ENCODE measurements at regions not wholly inside any gene's neighbourhood (a gene's known extent, or its start where the extent isn't known, plus 50 kb on each side); places are given as distances from the start of the nearest gene placed in this dataset.
"Not testable (repeated sequence)": the region's sequence is repeated elsewhere in the genome, so short reads cannot be mapped to it uniquely, and the experiment has no call there.

DNA sequence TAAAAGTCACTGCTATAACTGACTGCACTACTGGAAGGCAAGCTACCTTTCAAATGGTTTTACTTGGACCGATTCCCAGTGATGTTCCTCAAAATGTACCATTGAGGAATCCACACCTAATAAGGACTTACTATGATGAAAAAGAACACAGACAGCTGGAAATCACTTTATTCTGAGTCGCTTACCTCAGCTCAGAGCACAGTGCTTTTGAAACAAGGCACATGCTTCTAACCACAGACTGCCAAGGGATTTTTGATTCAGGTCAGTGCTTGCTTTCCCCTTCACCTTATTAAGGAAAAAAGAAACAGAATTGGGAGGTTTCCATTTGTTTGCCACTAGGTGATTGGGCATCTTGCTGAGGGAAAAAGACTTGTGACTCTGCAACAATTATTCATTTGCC is 707.5 kb upstream of the FSHR start:
- no peak for DNase-seq

DNA sequence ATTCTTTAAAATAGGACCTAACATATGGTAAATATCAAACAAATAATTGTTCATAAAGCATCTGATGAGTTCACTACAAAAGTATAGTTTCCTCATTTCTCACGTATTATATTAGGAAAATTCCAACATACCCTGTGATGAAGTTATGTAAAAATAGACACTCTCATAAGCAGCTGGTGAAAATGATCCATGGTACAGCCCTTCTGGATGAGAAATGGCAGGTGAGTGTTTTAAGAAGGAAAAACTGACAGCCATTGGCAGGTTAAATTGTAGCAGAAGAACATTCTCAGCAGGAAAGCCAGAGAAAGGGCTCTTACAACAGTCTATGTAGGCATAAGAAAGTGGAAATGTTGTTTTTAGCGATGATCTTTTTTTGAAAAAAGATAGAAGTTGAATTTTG is 706.5 kb upstream of the FSHR start:
- DNase-seq, result no peak

DNA sequence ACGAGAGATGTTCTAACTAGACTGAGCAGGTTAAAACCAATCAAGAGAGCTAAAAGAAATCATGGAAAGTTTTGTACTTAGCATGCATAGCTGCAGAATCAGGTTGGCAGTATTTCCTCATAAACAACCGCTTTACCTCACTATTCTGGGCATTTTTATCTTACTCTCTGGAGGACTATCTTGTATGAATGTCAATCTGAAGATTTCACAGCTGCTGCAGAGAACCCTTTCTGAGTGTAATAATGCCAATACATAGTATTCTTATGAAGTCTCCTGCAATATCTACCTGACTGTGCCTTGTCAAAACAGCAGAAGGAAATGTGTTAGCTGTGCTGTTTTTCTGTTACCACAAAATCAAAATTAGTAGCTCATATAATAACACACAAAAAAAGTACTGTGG is 705.9 kb upstream of the FSHR start:
- DNase-seq, result no peak

GRCh38 chr2:49858657-49859056 is 704.3 kb upstream of the FSHR start:
- no peak for DNase-seq

DNA sequence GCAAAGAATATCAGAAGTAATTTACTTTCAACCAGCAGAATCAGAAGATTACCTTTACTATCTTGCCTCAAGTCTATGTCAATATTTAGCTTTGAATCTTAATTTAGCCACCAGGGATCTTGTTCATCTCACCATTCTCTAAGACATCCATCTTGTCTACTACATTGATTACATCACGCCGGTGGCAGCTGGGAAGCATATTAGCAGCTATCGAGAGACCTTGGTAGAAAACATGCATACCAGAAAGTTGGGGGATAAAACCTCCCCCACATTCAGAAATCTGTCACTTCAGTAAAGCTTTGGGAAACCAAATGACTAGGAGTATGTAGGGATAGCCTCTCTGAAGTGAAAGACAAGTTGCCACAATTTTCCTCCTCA is 703.8 kb upstream of the FSHR start:
- no peak for DNase-seq

DNA sequence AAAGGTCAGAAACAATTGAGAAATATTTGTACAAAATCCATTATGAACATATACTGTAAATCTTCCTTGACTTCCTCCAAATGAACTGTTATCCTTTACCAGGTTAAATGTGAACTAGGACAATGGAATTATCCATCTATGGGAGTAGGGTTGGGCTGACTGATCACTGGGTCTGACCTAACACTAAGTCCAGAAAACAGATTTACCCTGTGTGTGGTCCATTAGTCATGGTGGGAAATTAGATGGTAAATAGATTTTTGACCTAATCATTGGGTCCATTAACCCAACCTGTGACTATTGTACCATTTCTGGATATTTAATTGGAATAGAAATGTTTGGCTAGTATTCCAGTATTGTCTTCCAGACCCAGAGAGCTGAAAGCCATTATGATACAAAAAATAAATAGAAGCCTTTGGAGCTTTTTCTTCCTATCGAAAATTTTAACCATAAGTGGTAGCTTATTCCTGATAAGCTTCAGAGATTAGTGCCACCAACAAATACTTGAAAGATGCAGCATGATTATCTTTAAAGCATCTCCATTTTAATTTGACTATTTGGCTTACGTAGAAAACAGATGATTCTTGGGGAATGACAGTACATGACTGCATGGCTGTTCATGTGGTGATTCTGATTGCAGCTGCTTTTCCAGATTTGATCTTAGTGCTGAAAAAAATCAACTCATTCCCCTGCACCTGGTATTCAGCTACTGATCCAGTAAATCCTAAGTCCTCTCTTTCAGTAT is 703.2 kb upstream of the FSHR start:
- no peak for DNase-seq

DNA sequence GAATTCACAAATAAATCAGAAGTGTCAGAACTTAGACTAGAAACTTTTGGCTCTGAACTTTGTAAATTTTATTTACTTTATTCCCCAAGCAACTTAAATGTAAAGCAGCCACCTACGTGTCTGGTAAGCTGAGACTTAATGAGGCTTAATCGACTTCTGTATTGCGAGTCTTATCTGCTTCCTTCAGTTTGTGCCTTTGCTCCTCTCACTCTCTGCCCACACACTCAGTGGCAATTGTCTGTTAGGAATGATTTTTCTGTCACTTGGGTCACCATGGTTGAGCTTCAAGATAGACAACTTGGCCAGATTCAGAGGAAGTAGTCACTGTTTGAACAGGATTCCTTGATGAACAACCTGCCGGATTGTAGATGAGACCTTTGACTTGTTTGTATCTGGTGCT is 691.4 kb upstream of the FSHR start:
- DNase-seq, result no peak

DNA sequence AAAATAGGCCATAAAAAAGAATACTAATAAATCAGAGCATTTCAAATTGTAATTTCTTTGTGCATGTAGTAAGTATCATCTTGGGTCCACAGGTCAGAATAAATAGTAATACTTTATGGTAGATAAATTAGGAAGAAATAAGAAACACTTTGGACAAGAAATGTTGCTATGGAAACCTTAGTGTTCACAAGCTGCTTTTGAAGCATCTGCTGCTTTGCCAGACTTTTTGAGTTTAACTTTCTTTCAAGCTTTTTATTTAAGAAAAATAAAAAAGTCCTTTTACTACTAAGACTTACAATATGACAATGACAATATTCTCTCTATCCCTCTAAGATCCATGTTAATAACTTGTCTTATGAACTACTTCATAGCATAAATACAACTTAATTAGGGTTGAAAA is 690.7 kb upstream of the FSHR start:
- no peak for DNase-seq

DNA sequence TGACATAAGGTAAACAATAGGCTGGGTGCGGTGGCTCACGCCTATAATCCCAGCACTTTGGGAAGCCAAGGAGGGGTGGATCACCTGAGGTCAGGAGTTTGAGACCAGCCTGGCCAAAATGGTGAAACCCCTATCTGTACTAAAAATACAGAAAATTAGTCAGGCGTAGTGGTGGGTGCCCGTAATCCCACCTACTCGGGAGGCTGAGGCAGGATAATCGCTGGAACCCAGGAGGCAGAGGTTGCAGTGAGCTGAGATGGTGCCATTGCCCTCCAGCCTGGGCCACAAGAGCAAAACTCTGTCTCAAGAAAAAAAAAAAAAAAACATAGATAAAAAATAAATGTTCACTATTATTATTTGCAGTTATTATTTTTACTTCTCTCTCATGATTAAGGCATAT is 689.8 kb upstream of the FSHR start:
- not testable (repeated sequence) for DNase-seq

DNA sequence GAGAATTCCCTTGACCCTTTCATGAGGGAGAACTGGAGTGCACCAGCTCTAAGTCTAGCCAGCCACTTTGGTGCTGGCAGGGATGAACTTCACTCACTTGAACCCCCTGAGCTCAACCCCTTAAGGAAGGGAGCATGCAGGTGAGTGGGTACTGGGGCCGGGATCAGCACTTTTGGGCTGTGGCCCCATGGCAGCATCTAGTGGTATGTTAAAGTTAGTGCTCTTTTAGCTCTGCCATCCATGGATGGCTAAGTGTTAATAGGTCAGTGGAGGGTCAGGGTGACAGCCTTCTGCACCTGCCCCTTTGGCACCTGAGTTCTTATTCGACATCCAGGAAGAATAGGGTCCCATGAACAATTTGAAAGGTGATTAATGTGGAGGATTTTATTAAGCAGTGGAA is 689.0 kb upstream of the FSHR start:
- DNase-seq, result no peak

DNA sequence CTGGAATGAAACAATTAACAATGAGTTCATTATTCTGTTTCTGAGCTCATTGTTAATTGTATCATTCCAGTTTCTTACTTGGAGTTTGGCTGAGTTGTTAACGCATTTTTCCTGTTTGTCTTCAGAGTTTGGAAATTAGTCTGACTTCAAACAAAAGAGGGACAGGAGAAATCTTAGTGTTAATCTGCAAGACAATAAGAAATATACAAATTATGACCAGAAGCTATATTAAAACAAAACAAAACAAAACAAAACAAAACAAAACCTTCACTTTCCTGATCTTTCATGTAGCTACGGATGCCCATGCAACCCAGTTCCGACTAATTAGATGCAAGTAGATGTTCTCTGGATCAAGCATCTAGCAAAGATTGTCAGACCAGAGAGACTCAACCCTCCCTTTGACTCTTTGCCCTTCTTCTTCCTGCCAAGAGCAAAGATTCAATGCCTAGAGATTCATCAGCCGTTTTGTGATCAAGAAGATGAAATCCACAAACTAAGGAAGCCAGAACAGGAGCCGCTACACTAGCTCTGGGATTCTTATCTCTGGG is 686.2 kb upstream of the FSHR start:
- no peak for DNase-seq

GRCh38 chr2:49839818-49840217 is 685.5 kb upstream of the FSHR start:
- no peak for DNase-seq

- DNase-seq, result no peak
Measured at GRCh38 chr2:49837561-49838293, 683.4 kb upstream of the FSHR start.

DNA sequence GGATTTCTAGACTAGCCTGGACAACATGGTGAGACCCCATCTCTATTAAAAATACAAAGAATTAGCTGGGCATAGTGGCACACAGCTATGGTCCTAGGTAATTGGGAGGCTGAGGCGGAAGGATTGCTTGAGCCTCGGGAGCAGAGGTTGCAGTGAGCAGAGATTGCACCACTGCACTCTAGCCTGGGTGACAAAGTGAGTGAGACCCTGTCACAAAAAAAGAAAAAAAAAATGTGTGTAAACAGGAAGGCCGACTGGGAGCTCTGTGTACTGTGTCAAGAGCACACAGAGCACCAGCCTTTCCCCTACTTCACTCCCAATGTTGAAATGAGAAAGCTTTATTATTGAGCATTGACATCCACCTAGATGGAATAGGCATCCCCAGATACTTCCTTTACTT is 681.7 kb upstream of the FSHR start:
- DNase-seq, result no peak

DNA sequence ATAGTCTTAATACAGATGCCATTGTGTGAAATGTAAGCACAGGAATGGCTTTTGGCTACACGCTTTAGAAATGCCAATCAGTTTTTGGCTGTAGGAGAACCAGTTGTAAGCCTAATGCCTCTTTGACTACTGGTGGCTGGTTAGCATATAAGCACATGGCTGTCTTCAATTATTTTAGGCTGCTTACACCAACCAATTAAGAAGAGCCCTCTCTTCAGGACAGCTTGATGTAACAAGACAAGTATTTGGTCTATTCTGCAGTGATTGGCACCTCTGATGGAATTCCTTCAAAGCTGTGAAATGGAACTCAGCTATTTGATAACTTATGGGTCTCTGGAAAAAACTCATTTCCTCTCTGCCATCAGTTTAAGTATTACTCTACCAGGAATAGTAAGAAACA is 680.1 kb upstream of the FSHR start:
- no peak for DNase-seq

DNA sequence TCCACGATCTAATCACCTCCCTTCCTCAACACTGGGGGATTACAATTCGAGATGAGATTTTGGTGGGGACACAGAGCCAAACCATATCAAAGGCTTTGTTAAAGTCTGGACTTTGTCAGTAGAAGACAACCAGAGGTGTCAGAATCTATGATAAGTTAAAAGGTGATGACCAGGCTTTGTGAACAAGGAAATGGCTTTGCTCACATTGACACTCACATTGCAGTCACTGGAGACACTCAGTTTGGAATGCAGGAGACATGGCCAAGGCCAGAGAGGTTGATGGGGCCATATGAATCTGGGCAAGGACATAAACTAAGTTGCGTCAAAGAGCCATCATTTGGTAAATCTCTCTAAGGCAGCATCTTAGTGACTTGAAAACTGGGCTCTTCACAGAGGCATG is 678.2 kb upstream of the FSHR start:
- no peak for DNase-seq

- DNase-seq, result no peak
Measured at GRCh38 chr2:49831698-49832367, 677.5 kb upstream of the FSHR start.

DNA sequence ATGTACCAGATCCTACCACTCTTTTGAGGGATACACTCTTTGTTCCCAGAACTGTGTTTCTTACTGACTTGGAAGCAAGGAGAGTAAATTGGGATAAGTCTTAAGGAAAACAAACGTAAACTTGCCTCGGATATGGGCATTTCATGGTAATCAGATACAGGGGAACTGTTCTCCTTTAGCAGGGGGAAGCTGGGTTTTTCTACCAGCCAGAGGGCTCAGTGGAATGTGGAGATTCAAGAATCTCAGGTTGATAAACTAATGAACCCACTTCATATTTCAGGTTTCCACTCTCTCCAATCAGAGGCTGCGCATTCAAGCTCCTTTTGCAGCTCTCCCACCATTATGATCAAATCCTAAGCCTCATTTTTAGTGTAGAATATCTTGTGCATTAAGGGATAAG is 676.5 kb upstream of the FSHR start:
- DNase-seq, result no peak

- DNase-seq, result no peak
Measured at GRCh38 chr2:49827366-49827765, 673.1 kb upstream of the FSHR start.

DNA sequence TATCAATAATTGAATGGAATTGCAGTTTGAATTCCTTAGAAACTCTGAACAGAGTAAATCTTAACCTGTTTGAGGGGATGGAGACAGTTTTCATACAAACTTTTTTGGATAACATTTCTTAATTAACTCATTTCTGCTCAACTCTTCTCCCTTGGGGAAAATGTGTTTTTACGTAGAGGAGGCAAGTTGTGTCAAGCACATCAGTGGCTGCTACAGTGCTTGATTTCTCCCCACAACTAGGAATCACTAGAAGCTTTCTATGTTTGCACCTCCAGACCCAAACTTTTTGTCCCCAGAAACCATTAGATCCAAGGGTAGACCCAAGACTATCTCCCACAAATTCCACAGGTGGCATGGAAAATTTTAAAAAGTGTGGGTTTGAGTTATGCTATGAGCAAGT is 658.9 kb upstream of the FSHR start:
- DNase-seq, result no peak

DNA sequence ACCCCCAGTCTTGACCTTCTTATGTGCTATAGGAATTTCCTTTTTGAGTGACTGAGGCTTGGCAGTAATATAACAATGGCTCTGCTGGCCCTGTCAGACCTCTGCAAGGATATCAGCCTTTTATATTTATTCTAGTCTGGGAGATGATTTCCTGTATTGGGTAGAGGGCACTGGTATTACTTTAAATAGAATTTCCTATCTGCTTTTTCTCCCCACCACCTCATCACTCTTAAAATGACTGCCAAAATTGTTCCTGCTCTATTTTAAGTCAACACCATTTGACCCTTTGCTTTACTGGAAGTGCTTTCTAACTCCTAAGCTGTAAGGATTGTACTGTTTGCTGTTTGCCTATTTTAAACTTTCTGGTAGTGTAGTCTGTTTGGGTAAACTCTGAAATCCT is 658.4 kb upstream of the FSHR start:
- DNase-seq, result no peak

DNA sequence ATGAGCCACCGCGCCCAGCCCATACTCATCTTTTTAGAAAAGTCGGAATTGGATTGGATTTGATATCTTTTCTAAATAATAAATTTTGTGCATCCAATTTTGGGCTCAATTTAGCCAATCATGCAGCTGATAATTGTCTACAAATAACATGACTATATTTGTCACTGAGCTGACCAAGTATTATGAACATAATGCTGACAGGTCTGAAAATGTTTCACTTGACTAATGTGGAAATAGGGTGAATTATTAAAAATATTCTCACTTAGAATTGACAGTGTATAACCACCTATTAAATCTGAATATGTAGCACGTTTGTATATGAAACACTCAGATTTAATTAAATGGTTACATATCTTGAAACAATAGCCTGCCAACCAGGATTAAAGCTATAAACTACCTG is 657.2 kb upstream of the FSHR start:
- DNase-seq, result no peak

GRCh38 chr2:49807689-49808088 is 653.4 kb upstream of the FSHR start:
- no peak for DNase-seq

DNA sequence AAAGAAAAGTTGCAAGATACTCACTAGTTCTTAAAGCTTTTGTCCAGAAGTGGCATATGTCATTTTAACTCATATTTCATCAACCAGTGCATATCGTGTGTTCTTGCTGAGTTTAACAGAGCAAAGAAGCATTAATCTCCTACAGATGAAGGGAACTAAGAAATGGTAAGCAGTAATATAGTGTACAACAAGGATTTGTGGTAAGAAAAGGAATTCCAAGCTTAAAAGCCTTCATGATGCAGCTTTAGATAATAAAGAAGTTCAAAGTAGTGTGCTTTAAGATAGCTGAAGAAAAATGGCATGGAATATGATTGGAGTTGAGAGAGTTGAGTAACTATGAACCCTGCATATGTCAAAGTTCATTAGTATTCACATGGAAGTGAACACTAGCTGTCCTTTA is 649.8 kb upstream of the FSHR start:
- no peak for DNase-seq

Measured in NCI-H2029 (cell line).